ENCODE measurements at regions not wholly inside any gene's neighbourhood (a gene's known extent, or its start where the extent isn't known, plus 50 kb on each side); places are given as distances from the start of the nearest gene placed in this dataset.
"Not testable (repeated sequence)": the region's sequence is repeated elsewhere in the genome, so short reads cannot be mapped to it uniquely, and the experiment has no call there.

GRCh38 chr13:44129418-44129817, 244.2 kb upstream of the SERP2 start:
- no peak for DNase-seq

GRCh38 chr13:44131069-44131614, 242.5 kb upstream of the SERP2 start:
- no peak for DNase-seq

- DNase-seq, result no peak
These were observed 240.9 kb upstream of the SERP2 start for GRCh38 chr13:44132710-44133109.

GRCh38 chr13:44133626-44134025, 240.0 kb upstream of the SERP2 start:
- no peak for DNase-seq

GRCh38 chr13:44135566-44135965, 238.1 kb upstream of the SERP2 start:
- DNase-seq, result no peak

- no peak for DNase-seq
These were observed 236.8 kb upstream of the SERP2 start for GRCh38 chr13:44136696-44137268.

GRCh38 chr13:44137466-44137865, 236.2 kb upstream of the SERP2 start:
- DNase-seq, result no peak

- no peak for DNase-seq
These were observed 233.5 kb upstream of the SERP2 start for GRCh38 chr13:44140146-44140545.

GRCh38 chr13:44140888-44141724, 232.5 kb upstream of the SERP2 start:
- no peak for DNase-seq

GRCh38 chr13:44141725-44142539, 231.7 kb upstream of the SERP2 start:
- peak; percentile 56 for DNase-seq

- no peak for DNase-seq
These were observed 231.1 kb upstream of the SERP2 start for GRCh38 chr13:44142540-44142867.

GRCh38 chr13:44142941-44143665, 230.5 kb upstream of the SERP2 start:
- DNase-seq, result no peak

- DNase-seq, result no peak
These were observed 227.5 kb upstream of the SERP2 start for GRCh38 chr13:44146138-44146537.

- DNase-seq, result no peak
These were observed 226.4 kb upstream of the SERP2 start for GRCh38 chr13:44147233-44147632.

- no peak for DNase-seq
These were observed 226.0 kb upstream of the SERP2 start for GRCh38 chr13:44147648-44148047.

- no peak for DNase-seq
These were observed 225.3 kb upstream of the SERP2 start for GRCh38 chr13:44148159-44148914.

- DNase-seq, result not testable (repeated sequence)
These were observed 224.4 kb upstream of the SERP2 start for GRCh38 chr13:44149231-44149630.

GRCh38 chr13:44149821-44150220, 223.8 kb upstream of the SERP2 start:
- no peak for DNase-seq

- DNase-seq, result no peak
These were observed 222.2 kb upstream of the SERP2 start for GRCh38 chr13:44151474-44151873.

- DNase-seq, result peak; percentile 32
These were observed 220.1 kb upstream of the SERP2 start for GRCh38 chr13:44153496-44153895.

- no peak for DNase-seq
These were observed 218.0 kb upstream of the SERP2 start for GRCh38 chr13:44155422-44156293.

Data from NCI-H1694 treated with DMSO at 0.1 percent for 48 hours (cell line).